Stimulated activated CD4-positive, alpha-beta T cell treated with anti-CD3 and anti-CD28 coated beads, Interleukin-1b, Interleukin-23, amount 100 ng/mL, for 1 hour (primary cell): ENCODE measurements at regions not wholly inside any gene's neighbourhood (a gene's known extent, or its start where the extent isn't known, plus 50 kb on each side); places are given as distances from the start of the nearest gene placed in this dataset.

Source experiments
- DNase-seq, 2 donors: peaks; one replicate each; pipeline ENCODE4 v3.0.0-alpha.2; 2020; ENCODE audit warnings: low read depth in 2 of 2

DNA sequence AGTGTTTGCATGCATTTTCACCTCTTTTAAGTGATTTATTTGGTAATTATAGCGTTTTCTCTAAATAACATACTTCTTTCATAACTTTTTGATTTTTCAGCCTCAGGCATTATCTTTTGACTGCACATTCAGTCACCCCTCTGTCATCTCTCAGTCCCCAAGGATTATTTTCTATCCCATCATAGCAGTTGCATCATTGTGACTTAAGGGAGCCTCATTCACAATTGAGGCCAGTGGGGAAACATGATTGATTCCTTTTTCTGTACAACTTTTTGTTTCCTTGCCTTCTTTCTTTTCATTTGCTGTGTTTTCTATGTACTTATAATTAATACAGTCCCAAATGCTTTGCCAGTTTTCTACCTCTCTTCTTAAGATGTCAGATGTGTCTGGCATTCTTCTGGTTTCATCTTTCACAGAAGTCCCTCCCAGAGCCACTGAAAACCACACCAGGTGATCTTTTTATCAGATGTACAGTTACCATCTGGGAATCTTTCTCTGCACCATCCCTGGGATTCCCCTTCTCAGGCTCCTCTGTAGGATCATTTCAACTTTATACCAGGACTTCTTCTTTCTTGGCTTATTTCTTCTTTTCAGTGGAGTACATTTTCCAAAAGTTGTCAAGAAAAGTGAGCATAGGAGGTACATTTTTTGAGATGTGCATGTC is 151.4 kb downstream of the RAP2B start:
- no peak for DNase-seq

DNA sequence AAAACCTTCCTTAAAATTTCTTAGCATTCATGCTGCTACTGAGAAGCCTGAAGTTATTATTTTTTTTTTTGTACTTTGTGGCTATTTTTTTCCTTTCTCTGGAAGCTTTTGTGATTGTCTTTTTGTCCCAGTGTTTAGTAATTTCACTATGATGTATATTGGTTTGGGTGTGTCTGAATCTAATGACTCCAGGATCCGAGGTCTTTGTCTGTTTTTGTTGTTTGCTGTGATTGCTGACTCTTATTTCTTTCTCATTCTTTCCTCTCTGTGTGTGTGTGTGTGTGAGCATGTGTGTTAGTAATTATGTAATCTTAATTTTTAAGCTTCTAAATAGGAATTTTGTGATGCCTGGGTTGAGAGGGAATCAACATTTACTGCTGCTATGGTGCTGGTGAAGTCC is 152.0 kb downstream of the RAP2B start:
- no peak for DNase-seq

DNA sequence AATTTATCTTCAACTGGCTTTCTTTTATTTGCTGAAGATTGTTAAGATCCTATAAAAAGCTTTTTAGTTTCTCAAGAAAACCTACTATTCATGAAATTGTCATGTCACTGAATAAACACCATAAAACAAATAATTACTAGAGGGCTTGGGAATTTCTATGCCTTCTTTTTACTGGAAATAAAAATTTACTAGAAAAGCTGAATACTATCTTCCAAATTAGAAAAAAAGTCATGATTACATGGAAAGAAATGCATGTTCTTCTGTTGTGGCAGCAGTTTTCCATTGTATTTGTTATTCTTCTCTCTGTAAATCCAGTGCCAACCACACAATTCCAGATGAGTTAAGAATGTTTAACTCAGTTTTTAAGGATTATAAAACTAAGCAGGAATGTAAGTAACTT is 153.8 kb downstream of the RAP2B start:
- no peak for DNase-seq

GRCh38 chr3:153319705-153320554 is 157.9 kb downstream of the RAP2B start:
- no peak for DNase-seq

GRCh38 chr3:153320585-153321128 is 158.6 kb downstream of the RAP2B start:
- DNase-seq = no peak

DNA sequence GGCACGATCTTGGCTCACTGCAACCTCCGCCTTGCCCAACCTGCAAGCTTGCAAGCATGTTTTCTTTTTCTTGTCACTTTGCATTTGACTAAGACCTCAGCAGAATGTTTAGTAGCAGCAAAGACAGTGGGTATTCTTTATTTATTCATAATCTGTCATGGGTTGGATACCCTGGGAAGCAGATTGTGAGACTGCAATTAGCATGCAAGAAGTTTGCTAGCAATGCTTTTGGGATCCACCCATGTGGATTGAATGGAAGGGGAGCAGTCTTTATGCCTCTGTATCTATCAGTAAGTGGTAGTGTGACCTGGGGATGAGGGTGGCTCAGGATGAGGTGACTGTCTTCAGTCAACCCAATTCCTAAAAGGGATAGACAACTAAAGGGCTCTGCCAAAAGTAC is 166.7 kb downstream of the RAP2B start:
- DNase-seq = no peak

DNA sequence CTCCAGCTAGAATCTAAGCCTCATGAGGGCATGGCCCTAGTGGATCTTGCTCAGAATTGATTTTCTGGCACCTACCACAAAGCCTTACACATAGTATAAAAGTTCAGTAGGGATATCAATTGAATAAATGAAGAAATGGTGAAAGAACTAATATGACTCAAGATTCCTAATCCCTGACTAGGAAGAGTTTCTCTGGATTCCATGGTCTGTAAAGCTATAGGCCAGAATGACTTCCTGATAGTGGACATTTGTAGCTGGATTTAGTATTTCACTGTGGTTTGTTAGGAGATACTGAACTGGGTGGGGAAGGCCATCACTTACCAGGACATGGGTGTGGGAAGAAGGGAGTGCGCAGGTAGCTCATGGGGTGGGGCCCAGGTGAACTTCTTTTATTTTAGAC is 168.9 kb downstream of the RAP2B start:
- DNase-seq = no peak

GRCh38 chr3:153331676-153332075 is 169.7 kb downstream of the RAP2B start:
- DNase-seq = no peak

DNA sequence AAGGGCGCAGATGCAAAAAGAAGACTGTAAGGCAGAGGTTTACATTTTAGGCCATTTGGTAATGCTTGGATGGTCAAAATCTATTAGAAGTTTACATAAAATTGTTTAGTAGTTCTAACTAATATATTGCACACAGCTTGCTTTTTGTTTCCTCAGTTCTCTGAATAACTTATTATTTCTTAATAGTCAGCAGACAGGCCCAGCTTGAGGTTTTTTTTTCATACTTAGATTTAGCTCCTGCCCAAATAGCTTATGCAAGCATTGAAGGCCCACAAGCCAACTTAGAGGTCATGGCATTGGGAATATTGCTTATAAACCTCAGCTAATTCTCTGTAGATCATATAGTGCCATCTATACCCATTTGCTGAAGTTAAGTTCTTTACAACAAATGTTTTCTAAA is 172.5 kb downstream of the RAP2B start:
- no peak for DNase-seq

- DNase-seq = no peak
Measured at GRCh38 chr3:153337369-153337768, 175.3 kb downstream of the RAP2B start.

GRCh38 chr3:153338487-153338886 is 176.5 kb downstream of the RAP2B start:
- no peak for DNase-seq

DNA sequence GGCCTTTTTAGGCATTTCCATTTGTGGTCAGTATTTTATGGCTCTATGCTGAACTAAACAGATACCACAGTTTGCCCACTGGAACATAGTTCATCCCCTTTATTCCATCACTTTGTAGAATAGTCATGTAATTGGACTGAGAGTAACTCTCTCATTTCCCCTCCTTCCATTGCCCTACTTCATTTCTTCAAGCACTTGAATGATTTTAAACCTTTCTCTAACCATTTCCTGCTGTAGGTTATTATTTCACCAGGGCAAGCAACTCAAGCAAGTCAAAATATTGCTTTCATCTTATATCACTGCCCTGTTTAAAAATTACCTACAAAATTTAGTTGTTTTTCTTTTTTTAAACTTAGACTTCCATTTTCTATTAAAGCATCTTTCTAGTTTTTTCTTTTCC is 177.0 kb downstream of the RAP2B start:
- no peak for DNase-seq

- DNase-seq = no peak
Measured at GRCh38 chr3:153343988-153344782, 182.2 kb downstream of the RAP2B start.

DNA sequence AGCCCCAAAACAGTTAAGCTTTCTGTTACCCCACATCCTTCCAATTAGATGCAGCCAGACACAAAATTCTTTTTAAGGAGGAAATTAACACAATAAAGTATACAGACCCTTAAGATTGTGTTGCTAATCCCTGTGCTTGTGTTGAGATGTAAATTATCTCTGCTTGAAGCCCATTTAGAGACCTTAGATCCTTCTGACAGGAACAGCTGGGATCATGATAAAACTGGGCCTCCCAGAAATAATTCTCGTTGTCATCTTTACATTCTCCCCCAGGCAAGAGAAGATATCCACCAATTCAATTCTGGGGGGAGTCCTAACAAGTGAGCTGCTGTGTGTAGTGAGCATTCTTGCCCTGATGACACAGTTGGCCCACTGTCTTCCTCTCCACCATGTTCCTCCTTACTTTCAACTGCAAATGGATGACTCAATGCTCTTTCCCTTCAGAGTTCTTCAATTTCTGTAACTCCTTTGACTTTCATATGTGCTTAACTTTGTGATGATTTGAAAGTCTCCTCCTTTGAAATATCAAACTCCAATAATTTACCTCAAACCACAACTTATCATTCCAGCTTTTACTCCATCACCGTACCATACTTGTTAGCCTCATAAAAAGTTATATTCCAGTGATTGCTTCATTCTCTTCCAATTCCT is 186.6 kb downstream of the RAP2B start:
- no peak for DNase-seq

GRCh38 chr3:153349108-153349499 is 187.1 kb downstream of the RAP2B start:
- DNase-seq = no peak

GRCh38 chr3:153350420-153350819 is 188.4 kb downstream of the RAP2B start:
- DNase-seq = no peak

- DNase-seq = no peak
Measured at GRCh38 chr3:153354641-153355040, 192.6 kb downstream of the RAP2B start.

DNA sequence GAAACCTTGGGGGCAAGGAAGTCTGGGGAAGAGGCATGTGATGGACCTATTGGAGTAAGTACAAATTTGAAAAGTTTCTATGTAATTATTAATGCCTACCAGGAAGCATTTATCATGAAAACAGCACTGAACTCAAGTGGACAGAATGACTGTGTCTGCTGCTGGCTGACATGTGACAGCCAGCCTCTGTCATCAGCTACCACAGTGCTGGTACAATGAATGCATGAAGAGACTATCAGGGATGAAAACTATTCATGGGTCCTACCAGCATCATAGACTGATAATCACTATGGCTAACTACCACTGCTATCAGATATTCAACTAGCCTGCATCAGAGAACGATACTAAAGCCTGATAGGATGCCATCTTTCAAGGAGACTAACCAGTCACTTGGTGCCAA is 193.5 kb downstream of the RAP2B start:
- no peak for DNase-seq

GRCh38 chr3:153356908-153357307 is 194.9 kb downstream of the RAP2B start:
- no peak for DNase-seq

DNA sequence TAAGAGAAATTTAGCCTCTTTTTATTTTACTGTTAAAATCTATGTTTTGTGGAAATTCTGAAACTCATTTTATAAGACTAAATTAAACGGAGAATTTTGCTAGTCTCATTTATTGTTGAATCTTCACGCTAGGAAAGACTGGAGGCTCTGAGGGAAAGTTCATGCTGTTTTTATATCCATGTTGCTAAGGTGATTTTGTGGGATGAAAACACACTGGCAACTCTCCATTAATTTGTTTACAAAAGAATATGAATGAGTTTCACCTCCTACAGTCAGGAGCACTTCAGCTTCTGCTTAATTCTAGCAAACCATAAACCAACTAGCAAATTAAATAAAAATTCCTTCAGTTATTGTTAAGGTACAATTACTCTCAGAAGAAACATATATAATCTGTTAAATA is 195.4 kb downstream of the RAP2B start:
- DNase-seq = no peak

DNA sequence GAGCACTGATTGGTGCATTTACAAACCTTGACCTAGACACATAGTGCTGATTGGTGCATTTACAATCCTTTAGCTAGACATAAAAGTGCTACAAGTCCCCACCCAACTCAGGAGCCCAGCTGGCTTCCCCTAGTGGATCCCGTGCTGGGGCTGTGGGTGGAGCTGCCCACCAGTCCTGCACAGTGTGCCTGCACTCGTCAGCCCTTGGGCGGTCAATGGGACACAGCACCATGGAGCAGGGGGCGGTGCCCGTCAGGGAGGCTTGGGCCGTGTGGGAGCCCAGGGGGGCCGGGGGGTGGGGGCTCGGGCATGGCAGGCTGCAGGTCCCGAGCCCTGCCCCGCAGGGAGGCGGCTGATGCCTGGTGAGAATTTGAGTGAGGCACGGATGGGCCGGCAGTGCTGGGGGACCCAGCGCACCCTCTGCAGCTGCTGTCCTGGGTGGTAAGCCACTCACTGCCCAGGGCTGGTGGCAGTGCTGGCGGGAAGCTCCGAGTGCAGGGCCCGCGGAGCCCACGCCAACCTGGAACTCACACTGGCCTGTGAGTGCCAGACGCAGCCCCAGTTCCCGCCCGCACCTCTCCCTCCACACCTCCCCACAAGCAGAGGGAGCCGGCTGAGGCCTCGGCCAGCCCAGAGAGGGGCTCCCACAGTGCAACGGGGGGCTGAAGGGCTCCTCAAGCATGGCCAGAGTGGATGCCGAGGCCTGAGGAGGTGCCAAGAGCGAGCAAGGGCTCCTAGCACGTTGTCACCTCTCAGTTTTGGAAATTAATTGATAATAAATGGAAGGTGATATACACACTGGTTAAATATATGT is 207.7 kb downstream of the RAP2B start:
- no peak for DNase-seq
